ENCODE measurements at regions not wholly inside any gene's neighbourhood (a gene's known extent, or its start where the extent isn't known, plus 50 kb on each side); places are given as distances from the start of the nearest gene placed in this dataset.
"Not testable (repeated sequence)": the region's sequence is repeated elsewhere in the genome, so short reads cannot be mapped to it uniquely, and the experiment has no call there.

DNA sequence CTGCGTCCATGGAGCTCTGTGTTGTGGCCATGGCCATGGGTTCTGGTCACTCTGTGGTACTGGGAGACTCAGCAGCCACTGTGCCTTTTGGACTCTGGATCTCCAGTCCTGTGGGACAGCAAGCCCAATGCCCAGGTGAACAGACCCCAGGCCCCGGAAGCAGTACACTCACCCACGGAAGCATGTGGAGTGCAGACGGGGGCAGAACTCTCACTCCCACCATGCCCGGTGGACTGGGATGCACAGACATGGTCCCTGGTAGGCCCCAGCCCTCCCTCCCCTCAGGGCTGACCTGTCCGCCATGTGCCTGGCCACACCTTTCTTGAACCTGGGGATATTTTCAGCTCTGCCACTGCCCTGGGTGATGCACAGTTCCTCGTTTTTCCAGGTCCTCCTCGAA is 163.3 kb downstream of the URI1 start:
- no peak for DNase-seq

DNA sequence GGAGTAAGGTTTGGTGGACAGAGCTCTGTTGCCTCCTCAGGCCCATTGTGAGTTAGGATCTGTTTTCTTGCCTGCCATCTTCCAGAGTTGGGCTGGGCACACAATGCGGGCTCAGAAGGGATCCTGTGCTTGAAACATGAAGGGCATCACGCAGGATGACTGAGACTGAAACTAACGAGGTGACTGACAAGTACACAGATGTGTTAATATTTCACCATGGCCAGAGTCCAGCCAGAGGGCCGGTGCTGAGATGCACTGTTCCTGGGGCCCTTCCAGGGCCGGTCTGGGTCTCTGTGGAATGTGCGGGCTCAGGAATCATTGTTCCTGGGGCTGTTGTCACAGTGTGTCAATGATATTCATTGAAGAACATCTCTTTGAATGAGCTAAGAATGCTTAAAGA is 163.7 kb downstream of the URI1 start:
- DNase-seq, result no peak

DNA sequence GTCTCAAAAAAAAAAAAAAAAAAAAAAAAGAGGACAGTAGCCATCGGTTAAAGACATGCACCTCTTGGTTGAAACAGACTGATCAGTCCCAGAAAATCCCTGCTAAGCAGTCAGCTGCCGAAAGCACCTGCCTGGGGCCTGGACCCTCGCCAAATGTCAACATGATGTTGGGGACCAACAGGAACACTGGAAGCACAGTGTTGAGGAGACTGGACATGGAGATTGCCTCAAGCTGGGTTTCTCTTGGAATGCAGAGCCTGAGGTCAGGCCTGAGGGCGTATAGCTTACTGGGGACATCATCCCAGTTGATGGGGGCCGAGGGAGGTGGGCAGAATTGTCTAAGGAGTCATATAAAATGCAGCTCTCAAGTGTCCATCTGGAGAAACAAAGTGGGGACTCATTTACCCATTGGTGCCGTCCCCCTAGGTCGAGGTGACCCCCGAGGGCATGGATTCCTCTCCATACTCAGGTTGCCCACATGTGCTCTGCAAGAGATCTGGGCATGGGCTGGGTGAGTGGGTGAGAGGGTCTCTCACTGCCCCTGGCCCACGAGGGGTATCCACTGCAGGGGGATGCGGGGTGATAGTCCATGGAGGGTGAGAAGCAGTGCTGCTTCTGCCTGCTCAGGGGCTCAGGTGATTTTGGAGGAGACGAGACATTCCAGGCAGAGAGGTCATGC is 164.5 kb downstream of the URI1 start:
- no peak for DNase-seq

DNA sequence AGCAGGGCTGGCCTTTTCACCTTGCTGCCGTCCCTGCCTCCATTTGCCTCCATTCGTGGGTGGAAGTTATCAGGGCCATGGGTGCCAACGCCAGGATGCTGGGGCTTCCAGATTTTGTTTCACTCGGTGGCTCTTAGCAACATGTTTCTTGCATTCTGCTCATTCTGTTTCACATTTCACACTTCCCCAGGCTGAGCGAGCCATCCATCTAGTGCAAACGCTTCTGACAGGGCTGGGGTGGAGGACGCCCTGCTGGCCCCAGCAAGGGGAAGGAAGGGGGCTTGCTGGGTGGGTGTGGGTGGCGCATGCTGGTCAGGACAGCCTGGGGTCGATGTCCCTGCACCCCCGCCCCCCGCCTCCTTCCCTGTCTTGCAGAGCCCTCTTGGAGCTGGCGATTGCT is 165.2 kb downstream of the URI1 start:
- DNase-seq, result no peak

DNA sequence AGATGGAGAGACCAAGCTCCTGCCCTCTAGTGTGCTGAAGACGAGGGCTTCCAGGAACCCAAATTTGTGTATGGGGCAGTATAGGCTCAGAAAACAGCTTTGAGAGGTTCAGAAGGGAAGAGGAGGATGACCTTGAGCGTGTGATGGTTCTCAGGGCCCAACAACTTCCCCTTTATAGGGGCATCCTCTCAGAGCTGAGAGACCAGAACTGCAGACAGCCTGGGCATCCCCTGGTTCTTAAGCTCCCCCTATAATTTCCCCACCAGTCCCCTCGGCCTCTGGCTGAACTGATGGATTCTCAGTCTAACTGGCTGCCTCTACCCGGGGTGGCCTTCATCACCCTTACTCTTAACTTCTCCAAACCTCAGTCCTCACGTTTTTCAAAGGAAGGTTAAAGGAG is 167.5 kb downstream of the URI1 start:
- DNase-seq, result no peak

DNA sequence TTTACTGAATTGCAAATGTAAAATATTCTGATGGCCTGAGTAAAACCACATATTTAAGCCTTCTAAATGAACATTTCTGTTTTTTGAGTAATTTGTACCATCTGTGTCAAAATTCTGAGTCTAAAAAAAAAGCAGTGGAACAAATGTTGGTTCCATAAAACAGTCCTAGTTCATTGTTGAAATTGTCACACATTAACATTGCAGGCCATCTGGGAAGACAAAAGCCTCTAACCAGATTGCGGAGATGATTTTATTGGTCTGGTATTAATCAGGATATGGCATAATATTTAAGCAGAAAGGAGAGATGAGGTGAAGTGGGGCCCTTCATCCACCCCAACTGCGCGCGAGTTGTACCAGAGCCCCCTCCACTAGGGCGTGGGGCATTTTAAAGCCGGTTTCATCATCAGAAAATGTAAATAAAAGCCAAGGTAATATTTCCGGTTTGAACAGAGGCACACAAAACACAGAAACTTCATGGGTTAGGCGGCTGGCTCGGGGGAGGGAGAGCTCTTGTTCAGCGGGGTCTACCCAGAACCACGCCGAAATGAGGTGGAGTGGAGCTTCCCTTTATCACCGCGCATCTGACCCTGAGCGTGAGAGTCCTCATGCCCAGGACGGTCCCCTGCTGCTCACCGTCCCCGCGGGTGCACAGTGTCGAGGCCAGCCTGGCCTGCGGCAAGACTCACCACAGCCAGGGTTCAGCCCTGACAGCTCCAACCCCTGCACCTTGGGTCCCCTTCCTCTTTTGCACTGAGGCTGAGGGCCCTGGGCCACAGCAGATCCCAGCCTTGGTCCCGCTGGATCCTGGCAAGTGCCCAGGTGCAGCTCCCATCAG is 169.2 kb downstream of the URI1 start:
- DNase-seq, result no peak

DNA sequence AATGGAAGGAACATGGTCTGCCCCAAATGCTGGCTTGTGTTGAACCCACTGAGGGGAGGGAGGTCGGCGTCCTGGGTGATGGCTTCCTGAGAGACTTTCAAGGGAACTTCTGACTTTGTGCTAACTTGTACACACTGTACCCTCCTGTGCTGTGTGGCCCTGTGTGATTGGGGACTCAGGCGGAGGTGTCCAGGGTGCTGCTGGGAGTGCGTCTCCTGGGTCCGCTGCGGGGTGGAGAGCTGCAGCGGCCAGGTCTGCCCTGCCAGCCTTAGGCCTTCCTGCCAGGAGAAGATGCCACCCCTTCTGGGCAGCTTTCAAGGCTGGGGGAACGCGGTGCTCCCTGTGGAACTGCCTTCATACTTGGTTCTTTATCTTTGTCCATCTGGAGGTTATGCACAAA is 170.1 kb downstream of the URI1 start:
- no peak for DNase-seq

DNA sequence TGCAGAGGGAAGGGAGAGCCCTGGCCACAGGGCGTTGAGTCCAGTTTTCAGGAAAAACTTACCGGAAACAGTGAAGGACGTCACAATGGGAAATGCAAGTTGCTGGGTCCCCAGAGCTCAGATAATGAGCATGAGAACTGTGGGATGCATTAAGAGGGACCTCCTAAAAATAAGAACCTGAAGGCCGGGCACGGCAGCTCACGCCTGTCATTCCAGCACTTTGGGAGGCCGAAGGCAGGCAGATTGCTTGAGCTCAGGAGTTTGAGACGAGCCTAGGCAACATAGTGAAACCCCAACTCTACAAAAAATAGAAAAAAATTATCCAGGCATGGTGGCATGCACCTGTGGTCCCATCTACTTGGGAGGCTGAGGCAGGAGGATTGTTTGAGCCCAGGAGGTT is 170.6 kb downstream of the URI1 start:
- no peak for DNase-seq

DNA sequence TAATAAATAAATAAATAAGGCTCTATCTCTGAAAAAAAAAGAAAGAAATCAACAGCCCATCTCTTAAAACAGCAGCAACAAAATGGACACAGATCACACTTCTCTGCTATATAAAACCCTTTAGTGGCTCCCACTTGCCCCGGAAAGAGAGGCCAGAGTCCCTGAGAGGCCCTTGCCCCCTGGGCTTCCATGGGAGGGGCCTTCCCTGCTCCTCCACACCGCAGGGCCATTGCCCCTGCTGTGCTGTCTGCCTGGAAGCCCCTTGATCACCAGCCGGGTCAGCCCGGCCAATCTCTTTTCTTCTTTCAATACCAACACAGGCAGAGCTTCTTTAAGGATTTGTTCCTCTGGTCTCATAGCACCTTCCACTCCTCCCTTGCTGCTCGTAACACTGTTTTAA is 171.1 kb downstream of the URI1 start:
- DNase-seq, result no peak

DNA sequence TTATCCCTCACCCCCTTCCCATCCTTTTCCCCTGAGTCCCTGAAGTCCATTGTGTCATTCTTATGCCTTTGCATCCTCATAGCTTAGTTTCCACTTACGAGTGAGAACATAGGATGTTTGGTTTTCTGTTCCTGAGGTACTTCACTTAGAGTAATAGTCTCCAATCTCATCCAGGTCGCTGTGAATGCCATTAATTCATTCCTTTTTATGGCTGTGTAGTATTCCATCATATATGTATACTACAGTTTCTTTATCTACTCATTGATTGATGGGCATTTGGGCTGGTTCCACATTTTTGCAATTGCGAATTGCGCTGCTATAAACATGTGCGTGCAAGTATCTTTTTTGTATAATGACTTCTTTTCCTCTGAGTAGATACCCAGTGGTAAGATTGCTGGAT is 172.1 kb downstream of the URI1 start:
- DNase-seq, result not testable (repeated sequence)

DNA sequence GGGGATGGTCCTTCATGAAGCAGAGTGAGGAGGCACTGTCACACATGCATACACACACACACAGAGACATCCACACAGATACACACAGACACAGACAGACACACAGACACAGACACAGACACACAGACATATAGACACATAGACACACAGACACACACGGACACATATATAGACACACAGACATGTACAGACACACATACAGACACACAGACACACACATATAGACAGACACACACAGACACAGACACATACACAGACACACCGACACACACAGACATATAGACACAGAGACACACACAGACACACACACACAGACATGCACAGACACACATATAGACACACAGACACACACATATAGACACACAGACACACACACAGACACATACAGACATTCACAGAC is 173.9 kb downstream of the URI1 start:
- no peak for DNase-seq

DNA sequence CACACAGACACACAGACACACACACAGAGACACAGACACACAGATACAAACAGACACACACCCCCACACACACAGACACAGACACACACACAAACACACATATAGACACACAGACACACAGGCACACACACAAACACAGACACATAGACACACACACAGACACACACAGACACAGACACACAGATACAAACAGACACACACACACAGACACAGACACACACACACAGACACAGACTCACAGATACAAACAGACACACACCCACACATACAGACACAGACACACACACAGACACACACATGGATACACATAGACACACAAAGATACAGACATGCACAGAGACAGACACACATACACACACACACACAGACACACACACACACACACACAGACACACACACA is 174.5 kb downstream of the URI1 start:
- DNase-seq, result no peak

DNA sequence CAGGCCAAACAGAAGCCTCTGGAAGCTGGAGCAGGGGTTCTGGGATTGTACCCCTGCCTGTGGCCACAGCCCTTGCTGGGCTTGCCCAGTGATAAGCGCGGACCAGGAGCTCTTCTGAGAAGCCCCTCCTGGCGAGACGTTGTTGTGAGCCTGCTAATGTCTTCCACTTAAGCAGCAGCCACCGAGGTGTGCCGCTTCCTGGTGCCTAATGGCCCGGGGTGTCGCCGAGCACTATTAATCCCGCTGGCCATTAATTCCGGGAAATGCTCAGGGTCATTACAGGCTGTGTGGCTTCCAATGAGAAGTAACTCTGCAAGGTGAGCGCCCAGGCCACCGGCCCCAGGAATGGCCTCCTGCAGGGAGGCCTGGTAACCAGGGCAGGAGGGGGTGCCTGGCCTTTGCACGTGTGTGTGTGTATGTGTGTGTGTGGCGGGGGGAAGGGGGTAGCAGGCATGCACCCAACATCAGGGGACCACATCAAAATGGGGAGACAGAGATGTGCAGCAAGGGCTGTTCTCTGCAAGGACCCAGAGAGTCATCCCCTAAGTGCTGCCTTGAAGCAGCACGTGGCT is 175.0 kb downstream of the URI1 start:
- DNase-seq, result no peak

DNA sequence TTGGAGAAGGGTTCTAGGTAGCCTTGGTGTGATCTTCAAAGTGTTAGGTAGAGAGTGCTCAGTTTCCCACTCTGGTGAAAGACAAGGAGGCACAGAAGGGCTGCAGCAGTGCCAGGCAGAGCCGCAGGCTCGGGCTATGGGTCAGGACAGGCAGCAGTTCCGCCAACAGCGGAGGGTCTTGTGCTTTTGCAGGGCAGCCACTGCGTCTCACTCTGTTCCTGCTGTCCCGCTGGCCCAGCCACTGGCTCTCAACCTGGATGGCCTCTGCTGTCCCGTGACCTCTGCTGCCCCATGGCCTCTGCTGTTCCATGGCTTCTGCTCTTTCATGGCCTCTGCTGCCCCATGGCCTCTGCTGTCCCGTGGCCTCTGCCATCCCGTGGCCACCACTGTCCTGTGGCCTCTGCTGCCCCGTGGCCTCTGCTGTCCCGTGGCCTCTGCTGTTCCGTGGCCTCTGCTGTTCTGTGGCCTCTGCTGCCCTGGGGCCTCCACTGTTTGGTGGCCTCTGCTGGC is 175.7 kb downstream of the URI1 start:
- DNase-seq, result no peak

DNA sequence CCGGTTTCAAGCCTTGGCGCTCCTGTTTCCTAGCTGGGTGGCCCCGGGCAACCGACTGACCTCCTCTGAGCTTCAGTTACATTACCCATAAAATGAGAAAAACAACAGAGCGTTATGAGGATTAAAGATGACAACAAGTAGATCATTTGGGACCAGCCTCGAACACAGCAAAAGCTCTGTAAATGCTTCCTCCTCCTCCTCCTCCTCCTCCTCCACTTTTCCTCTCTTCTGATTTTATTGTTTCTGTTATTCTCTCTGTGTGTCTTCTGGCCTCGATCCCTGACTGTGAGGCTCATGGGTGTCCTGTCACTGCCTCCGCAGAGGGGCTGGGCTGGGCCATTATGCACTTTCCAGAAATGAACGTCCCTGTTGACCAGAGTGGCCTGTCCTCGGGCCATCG is 176.2 kb downstream of the URI1 start:
- no peak for DNase-seq

DNA sequence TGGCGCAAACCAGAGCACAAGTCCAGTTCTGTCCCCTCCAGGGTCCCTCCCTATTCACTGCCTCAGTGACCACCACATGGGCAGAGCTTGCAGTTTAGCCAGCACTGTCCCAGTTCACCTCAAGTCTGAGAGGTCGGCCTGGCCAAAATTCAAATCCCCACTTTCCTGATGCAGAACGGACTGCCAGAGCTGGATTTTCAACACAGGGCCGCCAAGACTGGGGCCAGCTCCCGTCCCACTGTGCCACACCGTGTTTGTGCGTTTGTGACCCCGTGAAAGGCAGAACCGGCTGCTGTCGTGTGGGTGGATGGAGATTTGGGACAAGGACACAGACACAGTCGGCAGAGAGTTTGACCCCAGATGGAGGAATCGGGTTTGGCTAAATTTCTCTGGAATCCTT is 176.7 kb downstream of the URI1 start:
- DNase-seq, result no peak

DNA sequence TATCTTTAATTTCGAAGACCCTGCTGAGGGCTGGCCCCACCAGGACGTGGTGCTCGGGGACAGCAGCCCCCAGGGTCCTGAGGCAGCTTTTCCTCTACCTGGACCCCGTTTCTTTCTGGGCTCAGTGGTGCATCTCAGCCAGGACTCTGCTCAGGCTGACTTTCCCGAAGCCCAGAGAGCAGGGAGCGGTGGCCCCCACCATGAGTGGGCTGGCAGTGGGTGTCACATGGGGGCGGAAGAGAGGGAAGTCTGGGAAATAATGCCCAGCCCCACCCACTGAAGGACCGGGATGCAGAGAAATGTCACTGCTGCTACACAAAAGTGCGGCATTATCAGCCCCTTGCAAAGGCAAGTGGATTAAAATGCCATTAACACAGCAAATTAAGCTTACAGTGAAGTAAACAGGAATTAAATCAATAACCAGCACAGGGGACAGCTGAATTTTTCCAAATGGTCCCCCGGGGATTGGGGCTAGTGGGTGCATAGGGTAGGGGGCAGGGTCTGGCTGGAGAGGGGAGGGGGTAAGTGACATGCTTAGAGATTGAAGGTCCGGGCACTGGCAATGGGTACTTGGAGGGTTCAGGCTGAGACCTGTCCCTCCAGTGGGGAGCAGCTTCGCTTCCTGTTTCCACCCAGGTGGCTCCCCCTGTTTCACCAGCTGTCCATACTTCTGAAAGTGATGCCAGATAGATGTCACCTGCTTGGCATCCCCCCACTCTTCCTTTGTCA is 177.3 kb downstream of the URI1 start:
- no peak for DNase-seq

DNA sequence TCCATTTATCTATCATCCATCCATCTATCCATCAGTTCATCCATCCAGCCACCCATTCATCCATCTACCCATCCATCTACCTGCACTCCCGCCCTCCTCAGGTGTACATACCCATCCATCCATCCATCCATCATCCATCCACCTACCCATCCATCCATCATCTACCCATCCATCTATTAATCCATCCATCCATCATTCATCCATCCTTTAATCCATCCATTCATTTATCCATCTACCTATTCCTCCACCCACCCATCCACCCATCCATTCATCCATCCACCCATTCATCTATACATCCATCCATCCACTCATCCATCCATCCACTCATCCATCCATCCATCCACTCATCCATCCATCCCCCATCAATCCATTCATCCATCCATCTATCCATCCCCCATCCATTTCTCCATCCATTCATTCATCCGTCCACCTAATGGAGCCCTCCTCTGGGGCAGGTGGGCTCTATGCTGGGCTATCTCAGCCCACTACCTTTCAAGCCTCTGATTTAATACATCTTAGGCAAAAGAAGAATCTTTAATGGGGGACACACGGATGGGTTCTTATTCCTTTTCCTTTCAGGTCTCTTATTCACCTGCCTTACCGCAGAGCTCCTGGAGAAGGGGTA is 178.9 kb downstream of the URI1 start:
- no peak for DNase-seq

DNA sequence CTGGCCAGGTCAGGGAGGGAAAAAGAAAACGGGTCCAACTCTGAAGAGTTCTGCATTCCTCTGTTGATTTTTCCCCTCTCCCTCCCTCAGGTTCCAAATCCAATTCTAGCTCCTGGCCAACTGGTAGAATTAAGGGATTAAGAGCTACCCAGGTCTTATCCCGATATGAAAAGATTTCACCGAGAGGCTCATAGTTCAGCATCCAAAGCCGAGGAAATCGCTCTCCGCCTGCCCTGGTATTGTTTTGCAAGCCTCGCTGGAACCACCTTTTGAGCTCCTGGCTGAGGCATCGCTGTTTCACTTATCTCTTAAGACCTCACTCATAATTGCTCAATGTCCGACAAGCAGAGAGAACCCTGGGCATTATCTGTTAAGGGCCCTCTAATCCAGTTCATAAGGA is 180.4 kb downstream of the URI1 start:
- DNase-seq, result no peak

DNA sequence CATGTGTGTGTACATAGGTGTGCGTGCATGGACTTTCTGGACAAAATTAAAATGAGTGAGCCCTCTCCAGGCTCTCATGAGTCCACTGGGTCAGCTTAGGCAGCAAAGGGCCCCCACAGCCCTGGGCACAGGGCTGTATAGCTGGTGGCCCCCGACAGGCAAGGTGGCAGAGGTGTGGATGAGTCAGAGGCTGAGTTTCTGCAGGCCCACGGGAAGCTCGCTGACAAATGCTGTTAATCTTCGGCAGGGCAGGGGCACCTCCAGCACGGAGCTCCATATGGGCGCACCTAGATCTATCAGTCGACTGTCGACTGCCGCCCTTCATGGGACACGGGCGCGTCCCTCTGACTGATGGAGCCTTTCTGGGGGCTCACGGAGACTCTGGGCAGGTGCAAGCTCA is 181.1 kb downstream of the URI1 start:
- no peak for DNase-seq

DNA sequence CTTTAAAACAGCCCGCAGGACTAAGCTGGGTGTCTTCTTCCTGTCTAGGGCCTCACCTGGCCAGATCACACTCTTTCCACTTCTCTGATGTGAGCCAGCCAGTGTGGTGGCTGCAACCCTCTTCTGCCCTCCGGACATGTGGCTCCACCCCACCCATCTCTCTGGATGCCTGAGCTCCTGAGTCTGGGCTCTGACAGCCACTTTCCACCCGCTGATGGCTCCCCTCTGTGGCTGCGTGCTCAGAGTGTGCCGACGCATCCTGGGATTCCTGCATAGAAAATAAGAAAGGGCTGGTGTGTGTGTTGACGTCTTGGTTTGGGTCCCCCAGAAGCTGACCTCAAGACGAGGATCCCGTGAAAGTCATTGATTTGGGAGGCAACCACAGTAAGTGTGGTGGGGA is 181.6 kb downstream of the URI1 start:
- DNase-seq, result no peak

DNA sequence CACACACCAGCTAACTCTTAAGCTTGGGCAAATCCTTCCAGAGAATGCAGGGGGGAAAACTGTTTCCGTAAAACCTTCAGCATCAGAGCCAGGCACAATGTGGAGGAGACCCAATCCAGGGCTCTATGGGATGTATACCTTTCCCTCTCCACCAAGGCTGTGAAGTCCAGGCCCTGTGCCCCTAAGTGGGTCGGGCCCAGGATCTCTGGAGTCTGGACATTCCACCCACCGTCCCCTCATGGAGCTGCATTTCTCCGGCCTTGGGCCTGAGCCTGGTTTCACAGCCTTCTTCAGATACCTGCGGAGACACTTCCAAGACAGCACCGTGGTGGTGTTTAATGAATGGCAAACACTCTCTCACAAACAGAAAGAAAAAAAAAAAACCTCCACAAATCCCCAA is 186.2 kb downstream of the URI1 start:
- no peak for DNase-seq

All from fibroblast of skin of scalp (primary cell).